H1 (cell line): ENCODE measurements at regions not wholly inside any gene's neighbourhood (a gene's known extent, or its start where the extent isn't known, plus 50 kb on each side); places are given as distances from the start of the nearest gene placed in this dataset.

Experiments used
- CTCF ChIA-PET: fragments of 300-600 bp; sonication (Branson Sonifier 250); formaldehyde crosslinking; loops from one replicate; lab custom pipeline; 2021; ENCODE audit not compliant: partially characterized antibody; lab: Charles Lee
- POLR2A ChIA-PET: fragments of 300-600 bp; sonication (Branson Sonifier 250); formaldehyde crosslinking; loops from one replicate; lab custom pipeline; 2021; ENCODE audit warnings: inconsistent platforms; ENCODE audit not compliant: partially characterized antibody; lab: Charles Lee
- DNase-seq, 2 experiments: peaks; one replicate each; pipeline versions ENCODE4 v3.0.0 to v3.0.0-alpha.2; 2010 to 2022; ENCODE audit warnings: low spot score in 2 of 2, low read depth in 1 of 2, mixed read lengths in 1 of 2
- FAIRE-seq: peaks from 2 replicates; lab custom pipeline; 2011; peaks lifted over from hg19 to GRCh38; lab: Jason Lieb, UNC
- H2AFZ ChIP-seq: 2 replicates; pipeline ENCODE4 v1.8.1; 2012; ENCODE audit warnings: low read length, inconsistent platforms
- H2AK5ac ChIP-seq: 2 replicates; pipeline ENCODE4 v1.6.1; 2013; ENCODE audit warnings: low read depth, low read length
- H2BK120ac ChIP-seq: replicated peaks from 2 replicates; pipeline ENCODE3; 2013; ENCODE audit warnings: low read depth, low read length, inconsistent platforms
- H2BK12ac ChIP-seq: 2 replicates; pipeline ENCODE4 v1.6.1; 2013; ENCODE audit warnings: low read depth, low read length
- H2BK15ac ChIP-seq: 2 replicates; pipeline ENCODE4 v1.6.1; 2013; ENCODE audit warnings: low read length
- H2BK20ac ChIP-seq: 2 replicates; pipeline ENCODE4 v1.6.1; 2013; ENCODE audit warnings: low read length
- H2BK5ac ChIP-seq: 2 replicates; pipeline ENCODE4 v1.6.1; 2013; ENCODE audit warnings: low read depth, low read length
- H3K14ac ChIP-seq: 2 replicates; pipeline ENCODE4 v1.6.1; 2013; ENCODE audit warnings: inconsistent platforms; ENCODE audit not compliant: insufficient read length
- H3K18ac ChIP-seq: 2 replicates; pipeline ENCODE4 v1.6.1; 2013; ENCODE audit warnings: low read length; ENCODE audit errors: extremely low read depth
- H3K23ac ChIP-seq: 2 replicates; pipeline ENCODE4 v1.6.1; 2013; ENCODE audit warnings: inconsistent platforms; ENCODE audit not compliant: insufficient read length
- H3K23me2 ChIP-seq: 2 replicates; pipeline ENCODE4 v1.6.1; 2013; ENCODE audit warnings: low read depth, low read length
- H3K27ac ChIP-seq: 2 replicates; pipeline ENCODE4 v1.6.1; 2011; ENCODE audit warnings: low read depth, low read length, inconsistent platforms
- H3K27me3 ChIP-seq, 4 experiments: replicated peaks in 1 of 4; 1 replicate in 1 of 4; 2 replicates in 3 of 4; pipeline versions ENCODE4 v1.6.1 to v1.8.1; 2011 to 2013; ENCODE audit warnings: low read length in 3 of 4, mild to moderate bottlenecking in 3 of 4, inconsistent platforms in 2 of 4, mixed read lengths in 2 of 4, moderate library complexity in 1 of 4; ENCODE audit not compliant: control insufficient read depth in 3 of 4, insufficient read depth in 3 of 4; ENCODE audit errors: extremely low read depth in 1 of 4
- H3K36me3 ChIP-seq, 4 experiments: 2 replicates each; pipeline versions ENCODE4 v1.6.1 to v1.8.1; 2011 to 2013; ENCODE audit warnings: mild to moderate bottlenecking in 4 of 4, low read length in 3 of 4, moderate library complexity in 2 of 4, control low read depth in 1 of 4, inconsistent platforms in 1 of 4; ENCODE audit not compliant: insufficient read depth in 4 of 4, control insufficient read depth in 2 of 4
- H3K4ac ChIP-seq: replicated peaks from 2 replicates; pipeline ENCODE3; 2013; ENCODE audit warnings: low read length, low read depth, mixed read lengths, inconsistent platforms; ENCODE audit not compliant: insufficient read length
- H3K4me1 ChIP-seq, 4 experiments: replicated peaks in 1 of 4; 1 replicate in 1 of 4; 2 replicates in 3 of 4; pipeline versions ENCODE4 v1.6.1 to v1.8.1; 2011 to 2013; ENCODE audit warnings: low read length in 3 of 4, inconsistent platforms in 2 of 4, mixed read lengths in 1 of 4; ENCODE audit not compliant: insufficient read depth in 4 of 4, control insufficient read depth in 3 of 4
- H3K4me2 ChIP-seq, 2 experiments: 2 replicates each; pipeline versions ENCODE4 v1.6.1 to v1.8.1; 2011 to 2013; ENCODE audit warnings: low read depth in 2 of 2, low read length in 2 of 2, control low read depth in 1 of 2, inconsistent platforms in 1 of 2, mild to moderate bottlenecking in 1 of 2; ENCODE audit not compliant: insufficient read depth in 1 of 2
- H3K4me3 ChIP-seq, 4 experiments: fragments of 200-600, 300-600 bp in 1 of 4; sonication (generic), shearing (Covaris generic), sonication (Bioruptor Twin) in 1 of 4; 2 replicates each; pipeline versions ENCODE4 v1.5.1 to v1.8.1; 2011 to 2016; ENCODE audit warnings: low read length in 4 of 4, low read depth in 3 of 4, control low read depth in 2 of 4, inconsistent platforms in 2 of 4, mild to moderate bottlenecking in 2 of 4, mixed read lengths in 1 of 4, moderate library complexity in 1 of 4; ENCODE audit not compliant: insufficient read depth in 2 of 4; ENCODE audit errors: extremely low read depth in 1 of 4
- H3K56ac ChIP-seq: replicated peaks from 2 replicates; pipeline ENCODE3; 2013; ENCODE audit warnings: low read depth, mild to moderate bottlenecking, mixed read lengths, low read length, inconsistent platforms; ENCODE audit not compliant: insufficient read length
- H3K79me1 ChIP-seq: 2 replicates; pipeline ENCODE4 v1.6.1; 2013; ENCODE audit warnings: low read depth, low read length, control low read depth
- H3K79me2 ChIP-seq, 2 experiments: 2 replicates each; pipeline versions ENCODE4 v1.6.1 to v1.8.1; 2012 to 2013; ENCODE audit warnings: low read length in 2 of 2, mild to moderate bottlenecking in 2 of 2, inconsistent platforms in 1 of 2; ENCODE audit not compliant: insufficient read depth in 2 of 2, control insufficient read depth in 1 of 2
- H3K9ac ChIP-seq, 4 experiments: replicated peaks in 1 of 4; 1 replicate in 1 of 4; 2 replicates in 3 of 4; pipeline versions ENCODE4 v1.6.1 to v1.8.1; 2011 to 2013; ENCODE audit warnings: low read depth in 3 of 4, low read length in 3 of 4, control low read depth in 2 of 4, mild to moderate bottlenecking in 2 of 4, moderate library complexity in 2 of 4, inconsistent platforms in 1 of 4; ENCODE audit errors: extremely low read depth in 1 of 4
- H3K9me3 ChIP-seq, 2 experiments: 2 replicates each; pipeline versions ENCODE4 v1.6.1 to v1.8.1; 2012 to 2013; ENCODE audit warnings: mild to moderate bottlenecking in 2 of 2, moderate library complexity in 2 of 2, control low read depth in 1 of 2, inconsistent platforms in 1 of 2, low read depth in 1 of 2, low read length in 1 of 2, mixed read lengths in 1 of 2; ENCODE audit not compliant: insufficient read depth in 2 of 2
- H4K20me1 ChIP-seq, 2 experiments: replicated peaks in 1 of 2; 2 replicates each; pipeline versions ENCODE3 to v1.8.1; 2011 to 2013; ENCODE audit warnings: inconsistent platforms in 2 of 2, low read length in 2 of 2, mild to moderate bottlenecking in 1 of 2; ENCODE audit not compliant: insufficient read depth in 2 of 2, control insufficient read depth in 1 of 2
- H4K5ac ChIP-seq: 2 replicates; pipeline ENCODE4 v1.6.1; 2013; ENCODE audit warnings: low read length, low read depth, mixed read lengths, inconsistent platforms; ENCODE audit not compliant: insufficient read length
- H4K8ac ChIP-seq: 2 replicates; pipeline ENCODE4 v1.8.0; 2013; ENCODE audit warnings: mild to moderate bottlenecking, moderate library complexity, low read length, inconsistent platforms; ENCODE audit not compliant: insufficient read depth; ENCODE audit errors: extremely low read depth
- H4K91ac ChIP-seq: replicated peaks from 2 replicates; pipeline ENCODE3; 2013; ENCODE audit warnings: low read length, mixed read lengths, inconsistent platforms; ENCODE audit not compliant: insufficient read length
- KDM1A ChIP-seq: fragments of 200-600, 300-600 bp; sonication (generic); IDR thresholded peaks from 2 replicates; pipeline ENCODE4 v1.7.1; 2016; ENCODE audit warnings: mild to moderate bottlenecking, low read length, borderline replicate concordance
- KDM5A ChIP-seq: fragments of 200-600 bp; IDR thresholded peaks from 2 replicates; pipeline ENCODE4 v1.7.1; 2012; ENCODE audit warnings: mild to moderate bottlenecking, low read length, inconsistent platforms, mixed read lengths
- SIRT6 ChIP-seq: IDR thresholded peaks from one replicate; pipeline ENCODE4 v1.7.1; 2012; ENCODE audit warnings: low read length, inconsistent platforms
- SRF ChIP-seq: IDR thresholded peaks from 2 replicates; pipeline ENCODE4 v1.6.1; 2011; ENCODE audit warnings: mild to moderate bottlenecking, low read depth, low read length, moderate library complexity
- WGBS, 2 experiments: shearing (Covaris generic) in 1 of 2; methylation state at CpG; one replicate each; pipeline versions ENCODE4 v1.1.6 to v1.1.7; 2013 to 2015; ENCODE audit warnings: low lambda C conversion rate in 2 of 2, mixed read lengths in 2 of 2, inconsistent platforms in 1 of 2, low coverage in 1 of 2, missing lambda C conversion rate in 1 of 2; ENCODE audit not compliant: insufficient replicate concordance in 2 of 2, insufficient coverage in 1 of 2, insufficient read length in 1 of 2; ENCODE audit errors: extremely low coverage in 1 of 2, missing lambda C conversion rate in 1 of 2; 5-methylcytosine and 5-hydroxymethylcytosine counted together
- TF ChIP-seq, protein P1 (sequence below): IDR thresholded peaks from 2 replicates; pipeline ENCODE4 v1.6.1; 2012; ENCODE audit warnings: inconsistent platforms

DNA sequence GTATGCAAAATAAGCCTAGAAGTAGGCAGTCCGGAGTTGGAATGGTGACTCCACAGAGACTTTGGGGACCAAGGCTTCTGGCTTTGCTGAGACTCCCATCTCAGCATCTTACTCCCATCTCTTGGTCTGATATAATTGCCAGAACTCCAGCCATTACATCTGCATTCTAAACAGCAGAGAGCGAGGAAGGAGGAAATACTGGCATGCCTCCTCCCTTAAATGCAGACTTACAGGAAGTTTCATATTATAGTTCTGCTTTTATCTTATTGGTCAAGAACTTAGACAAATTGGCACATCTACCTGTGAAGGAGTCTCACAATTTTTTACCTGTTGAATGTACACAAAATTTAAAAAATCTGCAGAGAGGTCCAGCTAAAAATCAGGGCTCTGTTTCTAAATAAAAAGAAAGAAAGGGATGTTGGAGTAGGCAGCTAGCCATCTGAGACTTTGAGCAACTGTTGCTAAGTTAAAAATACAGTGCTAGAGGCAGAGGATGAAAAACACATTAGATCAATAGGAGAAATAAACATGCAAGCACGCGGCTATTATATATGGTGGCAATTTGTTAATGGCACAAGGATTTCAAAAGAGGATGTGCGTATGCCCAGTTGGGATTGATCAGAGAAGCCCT, 209.9 kb upstream of the HMGA2 start:
- CTCF ChIA-PET = no interaction called here
- H3K4me1 ChIP-seq = no peaks in the 10 kb centered on the region
- H3K9ac ChIP-seq = no peak overlapping the region
- no peak overlapping the region for H3K56ac ChIP-seq
- H3K4me3 ChIP-seq = no peak overlapping the region
- TF ChIP-seq SIRT6 (no peak), KDM5A (no peak), SRF (no peak), KDM1A (no peak)
- TF ChIP-seq, protein P1, sequence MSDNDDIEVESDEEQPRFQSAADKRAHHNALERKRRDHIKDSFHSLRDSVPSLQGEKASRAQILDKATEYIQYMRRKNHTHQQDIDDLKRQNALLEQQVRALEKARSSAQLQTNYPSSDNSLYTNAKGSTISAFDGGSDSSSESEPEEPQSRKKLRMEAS = no peak
- TF ChIP-seq, all 59 proteins: peak for 0
- Histone ChIP-seq H2BK5ac (no peak overlapping the region), H4K91ac (no peak overlapping the region), H3K14ac (no peak overlapping the region), H3K36me3 (no peaks in the 10 kb centered on the region), H2AFZ (no peak overlapping the region), H4K20me1 (no peaks in the 10 kb centered on the region), H3K27ac (no peak overlapping the region), H3K27me3 (no peaks in the 10 kb centered on the region), H4K5ac (no peak overlapping the region), H2BK20ac (no peak overlapping the region), H3K18ac (no peak overlapping the region), H3K23ac (no peak overlapping the region), H4K8ac (no peak overlapping the region), H3K4me2 (no peak overlapping the region), H3K79me1 (no peaks in the 10 kb centered on the region), H3K79me2 (no peaks in the 10 kb centered on the region), H2BK15ac (no peak overlapping the region), H2BK120ac (no peak overlapping the region), H2AK5ac (no peak overlapping the region), H3K4ac (no peak overlapping the region), H3K23me2 (no peaks in the 10 kb centered on the region), H2BK12ac (no peak overlapping the region), H3K9me3 (no peaks in the 10 kb centered on the region)
- POLR2A ChIA-PET = no interaction called here
- DNase-seq = no peak
- 94% methylated on average over 5 of the region's 5 CpGs; no CpG with 5 or more reads in 1 of the 2 experiments for WGBS, 2 experiments
- FAIRE-seq = no peak
